K562 (cell line): ENCODE measurements at regions not wholly inside any gene's neighbourhood (a gene's known extent, or its start where the extent isn't known, plus 50 kb on each side); places are given as distances from the start of the nearest gene placed in this dataset.
A peak's percentile ranks its signal among the peaks of the same experiment; 100 is the strongest.

Experiments used
- ATAC-seq: fragments of 200-7000 bp; cut with Tn5 transposase; 3 replicates; pipeline ENCODE4 v1.9.1; 2020; ENCODE audit warnings: moderate library complexity
- BruUV-seq: library from RNA; stranded (reverse); fragments of 400-500 nt; replicated peaks from 2 replicates; lab custom pipeline; 2021; lab: Mats Ljungman, UMichigan
- CTCF ChIA-PET: fragments of 300-600 bp; formaldehyde crosslinking; extraction: SDS; loops from one replicate; lab custom pipeline; 2021; ENCODE audit warnings: low intra/inter-chr PET ratio; lab: Yijun Ruan, JAX
- POLR2A ChIA-PET: fragments of 300-600, 350-650 bp; sonication (Branson Sonifier 250); formaldehyde crosslinking; extraction: SDS; loops from one replicate; lab custom pipeline; 2021; ENCODE audit warnings: antibody characterized with exemption, inconsistent platforms; lab: Yijun Ruan, JAX
- DNase-seq, 4 experiments: peaks; one replicate each; pipeline versions ENCODE4 v3.0.0 to v3.0.0-alpha.2; 2011 to 2018; ENCODE audit warnings: low spot score in 3 of 4, mixed read lengths in 3 of 4; ENCODE audit errors: extremely low read depth in 1 of 4
- FAIRE-seq: peaks from 2 replicates; lab custom pipeline; 2011; peaks lifted over from hg19 to GRCh38; lab: Jason Lieb, UNC
- H2AFZ ChIP-seq: 2 replicates; pipeline ENCODE4 v1.6.0; 2011; ENCODE audit warnings: low read depth, low read length, control low read depth, inconsistent platforms
- H3K27ac ChIP-seq: fragments of 200-600 bp; 3 replicates; pipeline ENCODE4 v1.8.0; 2011; ENCODE audit warnings: low read depth, mild to moderate bottlenecking, control low read depth, inconsistent platforms, low read length, moderate library complexity, mixed read lengths; ENCODE audit errors: extremely low read depth
- H3K27me3 ChIP-seq, 2 experiments: fragments of 300-600 bp in 1 of 2; 2 replicates in 1 of 2; 3 replicates in 1 of 2; pipeline versions ENCODE4 v1.6.0 to v1.8.0; 2011; ENCODE audit warnings: inconsistent platforms in 2 of 2, low read length in 2 of 2, mild to moderate bottlenecking in 1 of 2, mixed read lengths in 1 of 2, moderate library complexity in 1 of 2; ENCODE audit not compliant: control insufficient read depth in 2 of 2, insufficient read depth in 2 of 2
- H3K36me3 ChIP-seq: fragments of 300-600 bp; 3 replicates; pipeline ENCODE4 v1.8.0; 2011; ENCODE audit warnings: mild to moderate bottlenecking, low read length, inconsistent platforms; ENCODE audit not compliant: control insufficient read depth, insufficient read depth
- H3K4me1 ChIP-seq, 2 experiments: fragments of 200-600 bp in 1 of 2; replicated peaks in 1 of 2; 2 replicates in 1 of 2; 3 replicates in 1 of 2; pipeline versions ENCODE4 v1.5.1 to v1.8.0; 2011; ENCODE audit warnings: inconsistent platforms in 2 of 2, low read length in 2 of 2, mild to moderate bottlenecking in 1 of 2, mixed read lengths in 1 of 2, moderate library complexity in 1 of 2; ENCODE audit not compliant: control insufficient read depth in 2 of 2, insufficient read depth in 2 of 2
- H3K4me2 ChIP-seq: 2 replicates; pipeline ENCODE4 v1.6.1; 2011; ENCODE audit warnings: low read length, control low read depth, inconsistent platforms, mixed read lengths; ENCODE audit not compliant: insufficient read depth
- H3K4me3 ChIP-seq: fragments of 200-600 bp; sonication (generic), shearing (Covaris generic); 2 replicates; pipeline ENCODE4 v1.5.1; 2016; ENCODE audit warnings: control low read depth, inconsistent platforms
- H3K79me2 ChIP-seq: fragments of 200-600 bp; 3 replicates; pipeline ENCODE4 v1.8.0; 2011; ENCODE audit warnings: low read length, inconsistent platforms; ENCODE audit not compliant: control insufficient read depth, insufficient read depth
- H3K9ac ChIP-seq, 2 experiments: 2 replicates each; pipeline versions ENCODE4 v1.6.0 to v1.6.1; 2011; ENCODE audit warnings: low read depth in 2 of 2, low read length in 2 of 2, control low read depth in 1 of 2, inconsistent platforms in 1 of 2, mild to moderate bottlenecking in 1 of 2, mixed read lengths in 1 of 2; ENCODE audit not compliant: insufficient read depth in 1 of 2
- H3K9me1 ChIP-seq: one replicate; pipeline ENCODE4 v1.6.0; 2011; ENCODE audit warnings: inconsistent platforms, mild to moderate bottlenecking, low read length, moderate library complexity; ENCODE audit not compliant: control insufficient read depth, insufficient read depth
- H3K9me3 ChIP-seq: replicated peaks from 2 replicates; pipeline ENCODE4 v1.5.1; 2011; ENCODE audit warnings: low read depth, low read length, inconsistent platforms; ENCODE audit not compliant: control insufficient read depth, insufficient read depth
- H4K20me1 ChIP-seq: replicated peaks from 2 replicates; pipeline ENCODE4 v1.6.1; 2011; ENCODE audit warnings: low read length, inconsistent platforms, mixed read lengths; ENCODE audit not compliant: control insufficient read depth, insufficient read depth
- EP400 ChIP-seq: fragments of 450-650 bp; IDR thresholded peaks from 2 replicates; pipeline ENCODE4 v1.6.1; 2017; ENCODE audit warnings: antibody characterized with exemption, mild to moderate bottlenecking, moderate library complexity
- FOXK1 ChIP-seq: sonication (generic); formaldehyde crosslinking; IDR thresholded peaks from 2 replicates; pipeline ENCODE4 v1.8.0; 2022; ENCODE audit warnings: missing genetic modification reagents, mild to moderate bottlenecking, borderline replicate concordance
- GATAD2A ChIP-seq: fragments of 450-650 bp; IDR thresholded peaks from 2 replicates; pipeline ENCODE4 v1.6.1; 2017
- MAFF ChIP-seq: IDR thresholded peaks from 2 replicates; pipeline ENCODE4 v1.6.1; 2012; ENCODE audit warnings: low read length, improper control_type of control experiment
- MAFK ChIP-seq: IDR thresholded peaks from 2 replicates; pipeline ENCODE4 v1.6.1; 2011; ENCODE audit warnings: low read length, improper control_type of control experiment
- MECOM ChIP-seq: fragments of 250-450 bp; sonication (Bioruptor Pico); IDR thresholded peaks from 2 replicates; pipeline ENCODE4 v1.8.0; 2022; ENCODE audit warnings: inconsistent platforms
- ZNF586 ChIP-seq: fragments of 450-650 bp; formaldehyde crosslinking; conservative IDR thresholded peaks from 2 replicates; pipeline ENCODE4 v1.4.0; 2020; ENCODE audit warnings: mild to moderate bottlenecking, moderate library complexity
- ZNF699 ChIP-seq: fragments of 250-450 bp; sonication (Bioruptor Pico); IDR thresholded peaks from 2 replicates; pipeline ENCODE4 v1.8.0; 2021; ENCODE audit warnings: mild to moderate bottlenecking, moderate library complexity; ENCODE audit not compliant: insufficient replicate concordance
- ZNF766 ChIP-seq: fragments of 200-800 bp; sonication (Bioruptor generic); conservative IDR thresholded peaks from 2 replicates; pipeline ENCODE4 v1.6.1; 2016; ENCODE audit warnings: missing genetic modification characterization, missing compliant biosample characterization
- WGBS: fragments of 100-300 bp; shearing (Covaris generic); methylation state at CpG from one replicate; pipeline ENCODE4 v1.1.6; 2016; ENCODE audit warnings: low coverage, mixed read lengths; ENCODE audit not compliant: insufficient coverage; ENCODE audit errors: missing lambda C conversion rate; 5-methylcytosine and 5-hydroxymethylcytosine counted together
- in situ Hi-C: fragments of 300-500 bp; cut with MboI; formaldehyde crosslinking; loops from 4 replicates; pipeline ENCODE4 v1.15.0; 2018; ENCODE audit warnings: inconsistent platforms, mixed read lengths
- intact Hi-C: fragments of 100-400 bp; cut with micrococcal nuclease; formaldehyde crosslinking; loops from 2 replicates; pipeline ENCODE4 v1.14.2; 2022
- TF ChIP-seq, protein P1 (sequence below): fragments of 450-650 bp; formaldehyde crosslinking; conservative IDR thresholded peaks from 2 replicates; pipeline ENCODE4 v1.4.0; 2022; ENCODE audit warnings: mild to moderate bottlenecking, missing genetic modification characterization

DNA sequence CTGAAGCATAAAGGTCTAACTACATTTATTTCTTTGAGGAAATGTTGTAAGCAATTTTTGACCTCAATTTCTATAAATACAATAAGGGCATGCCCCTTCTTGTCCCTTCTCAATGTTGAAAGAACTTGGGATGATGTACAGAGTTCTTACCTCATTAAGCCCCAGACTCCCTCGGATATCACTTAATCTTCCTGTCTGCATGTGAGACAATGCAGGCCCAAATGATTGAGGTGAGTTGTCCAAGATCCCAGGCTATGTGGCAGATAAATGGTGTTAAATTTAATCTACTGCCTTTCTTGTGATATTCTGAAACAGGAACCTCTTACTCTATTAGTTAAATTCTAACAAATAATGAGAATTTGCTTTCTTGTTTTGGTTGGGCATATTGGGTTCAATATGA is 1073.4 kb upstream of the GYPC start:
- H3K9me1 ChIP-seq = no peaks in the 10 kb centered on the region
- FAIRE-seq (no peak), ATAC-seq (no peak), DNase-seq (no peak)
- no peak overlapping the region for H3K4me2 ChIP-seq
- H3K9me3 ChIP-seq = no peaks in the 10 kb centered on the region
- no peak overlapping the region for H3K27ac ChIP-seq
- intact Hi-C loops = no loop called here
- H3K79me2 ChIP-seq = no peaks in the 10 kb centered on the region
- BruUV-seq = no TSS peak
- 0% methylated on average over 1 of the region's 1 CpG for WGBS
- TF ChIP-seq ZNF586 (CRISPR knock-in tag) = no peak
- TF ChIP-seq GATAD2A = no peak
- no peak for TF ChIP-seq EP400
- TF ChIP-seq ZNF766 (CRISPR knock-in tag) = no peak
- TF ChIP-seq ZNF699 = no peak
- TF ChIP-seq MECOM (CRISPR knock-in tag) = no peak
- no peak overlapping the region for H2AFZ ChIP-seq
- no peak overlapping the region for H3K9ac ChIP-seq
- in situ Hi-C loops = no loop called here
- POLR2A ChIA-PET = no interaction called here
- no peak overlapping the region for H3K4me3 ChIP-seq
- no peaks in the 10 kb centered on the region for H3K4me1 ChIP-seq
- CTCF ChIA-PET = no interaction called here
- no peaks in the 10 kb centered on the region for H4K20me1 ChIP-seq
- H3K27me3 ChIP-seq = no peaks in the 10 kb centered on the region
- H3K36me3 ChIP-seq = no peaks in the 10 kb centered on the region

DNA sequence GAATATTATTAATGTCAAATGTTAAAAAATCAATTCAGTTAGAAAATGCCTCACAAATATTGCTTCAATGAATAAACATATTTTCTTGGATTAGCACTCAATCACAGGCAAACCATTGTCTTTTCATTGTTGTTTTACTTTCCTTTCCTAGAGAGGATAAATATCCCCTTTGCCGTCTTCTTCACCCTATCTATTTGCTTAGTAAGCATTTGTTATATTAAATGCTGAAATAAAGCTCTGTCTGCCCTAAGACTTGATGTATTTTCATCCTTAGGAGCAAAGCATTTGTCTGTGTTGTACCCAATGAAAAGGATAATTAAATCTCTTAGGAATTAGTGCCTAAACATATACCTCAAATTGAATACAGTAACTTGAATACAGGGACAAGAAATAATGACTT is 1071.2 kb upstream of the GYPC start:
- H3K4me1 ChIP-seq = no peaks in the 10 kb centered on the region
- no peak overlapping the region for H2AFZ ChIP-seq
- intact Hi-C loops = no loop called here
- no peaks in the 10 kb centered on the region for H3K36me3 ChIP-seq
- H3K9me3 ChIP-seq = no peaks in the 10 kb centered on the region
- no peak for DNase-seq
- BruUV-seq = no TSS peak
- no peak overlapping the region for H3K4me3 ChIP-seq
- H3K9me1 ChIP-seq = no peaks in the 10 kb centered on the region
- CTCF ChIA-PET = no interaction called here
- FAIRE-seq = no peak
- H3K4me2 ChIP-seq = no peak overlapping the region
- H3K9ac ChIP-seq = no peak overlapping the region
- no peak overlapping the region for H3K27ac ChIP-seq
- in situ Hi-C loops = no loop called here
- no peaks in the 10 kb centered on the region for H3K79me2 ChIP-seq
- H3K27me3 ChIP-seq = no peaks in the 10 kb centered on the region
- no peak for ATAC-seq
- POLR2A ChIA-PET = no interaction called here
- WGBS = 0% methylated on average over 1 of the region's 1 CpG
- TF ChIP-seq MAFF (0 out of 2 replicates have a peak, but pooled peaks have one; percentile 8), MAFK (0 out of 2 replicates have a peak, but pooled peaks have one; percentile 3), FOXK1 (CRISPR knock-in tag) (no peak)
- TF ChIP-seq, protein P1, sequence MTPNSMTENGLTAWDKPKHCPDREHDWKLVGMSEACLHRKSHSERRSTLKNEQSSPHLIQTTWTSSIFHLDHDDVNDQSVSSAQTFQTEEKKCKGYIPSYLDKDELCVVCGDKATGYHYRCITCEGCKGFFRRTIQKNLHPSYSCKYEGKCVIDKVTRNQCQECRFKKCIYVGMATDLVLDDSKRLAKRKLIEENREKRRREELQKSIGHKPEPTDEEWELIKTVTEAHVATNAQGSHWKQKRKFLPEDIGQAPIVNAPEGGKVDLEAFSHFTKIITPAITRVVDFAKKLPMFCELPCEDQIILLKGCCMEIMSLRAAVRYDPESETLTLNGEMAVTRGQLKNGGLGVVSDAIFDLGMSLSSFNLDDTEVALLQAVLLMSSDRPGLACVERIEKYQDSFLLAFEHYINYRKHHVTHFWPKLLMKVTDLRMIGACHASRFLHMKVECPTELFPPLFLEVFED = no peak
- H4K20me1 ChIP-seq = no peaks in the 10 kb centered on the region
